Gastroesophageal sphincter (tissue), 4 donors: ENCODE measurements at regions not wholly inside any gene's neighbourhood (a gene's known extent, or its start where the extent isn't known, plus 50 kb on each side); places are given as distances from the start of the nearest gene placed in this dataset.

Experiments
- ATAC-seq: fragments of 150-250 bp; one replicate; pipeline ENCODE4 v1.9.1; 2016; ENCODE audit warnings: mild to moderate bottlenecking, moderate library complexity
- H3K27ac ChIP-seq, 4 donors: fragments of 200-600 bp; sonication (generic) in 3 of 4; 1 replicate in 3 of 4; 2 replicates in 1 of 4; pipeline ENCODE4 v1.5.1; 2016 to 2019
- H3K27me3 ChIP-seq: fragments of 200-600 bp; sonication (generic); one replicate; pipeline ENCODE4 v1.5.1; 2019
- H3K36me3 ChIP-seq, 2 donors: fragments of 200-600 bp; sonication (generic); one replicate each; pipeline ENCODE4 v1.5.1; 2019; ENCODE audit warnings: control low read depth in 1 of 2
- H3K4me1 ChIP-seq, 3 donors: fragments of 200-600 bp; sonication (generic); 1 replicate in 2 of 3; 2 replicates in 1 of 3; pipeline ENCODE4 v1.5.1; 2016 to 2019; ENCODE audit warnings: control low read depth in 2 of 3
- H3K4me3 ChIP-seq, 2 donors: fragments of 200-600 bp; sonication (generic); one replicate each; pipeline ENCODE4 v1.5.1; 2019; ENCODE audit warnings: mild to moderate bottlenecking in 1 of 2, moderate library complexity in 1 of 2
- H3K9me3 ChIP-seq, 3 donors: fragments of 200-600 bp; sonication (generic); one replicate each; pipeline ENCODE4 v1.5.1; 2017 to 2019; ENCODE audit warnings: control low read depth in 2 of 3
- EP300 ChIP-seq: sonication (generic); formaldehyde crosslinking; IDR thresholded peaks from one replicate; pipeline ENCODE4 v1.6.1; 2017; ENCODE audit warnings: antibody characterized with exemption, mild to moderate bottlenecking
- POLR2A ChIP-seq, 2 donors: fragments of 450-650 bp; IDR thresholded peaks; one replicate each; pipeline ENCODE4 v1.6.1; 2017; ENCODE audit warnings: antibody characterized with exemption in 2 of 2, mild to moderate bottlenecking in 2 of 2, moderate library complexity in 1 of 2
- POLR2AphosphoS5 ChIP-seq: sonication (generic); formaldehyde crosslinking; IDR thresholded peaks from one replicate; pipeline ENCODE4 v1.6.1; 2017; ENCODE audit warnings: antibody characterized with exemption
- WGBS, 2 donors: methylation state at CpG; one replicate each; pipeline ENCODE4 v1.1.5; 2018; ENCODE audit warnings: low coverage in 1 of 2; 5-methylcytosine and 5-hydroxymethylcytosine counted together
- TF ChIP-seq, protein P1 (sequence below), 4 experiments: fragments of 200-600 bp in 2 of 4; fragments of 450-650 bp in 2 of 4; sonication (generic) in 1 of 4; IDR thresholded peaks; one replicate each; pipeline ENCODE4 v1.5.1; 2017 to 2019; ENCODE audit warnings: antibody characterized with exemption in 4 of 4, mild to moderate bottlenecking in 2 of 4, moderate library complexity in 2 of 4

DNA sequence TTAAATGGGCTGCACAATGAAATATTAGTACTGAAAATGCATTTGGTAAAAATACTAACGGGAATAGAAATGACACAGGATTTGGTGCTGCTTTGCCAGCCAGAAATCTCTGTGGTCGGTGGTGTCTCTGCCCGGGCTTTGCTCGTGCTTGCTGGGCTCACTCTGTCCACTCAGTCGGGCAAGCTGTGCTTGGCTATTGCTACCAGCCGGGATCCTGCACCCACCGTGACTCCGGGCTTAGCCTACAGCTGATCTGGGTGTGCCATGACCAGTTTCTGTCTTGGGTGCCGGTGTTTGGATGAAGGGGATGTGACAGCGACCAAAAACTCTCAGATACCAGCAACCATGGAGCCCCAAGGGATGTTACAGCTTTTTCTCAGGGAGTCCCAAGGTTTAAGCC is 487.7 kb downstream of the TECRL start:
- Histone ChIP-seq H3K27ac (no peak overlapping the region), H3K4me3 (no peak overlapping the region), H3K27me3 (no peaks in the 10 kb centered on the region), H3K36me3 (no peaks in the 10 kb centered on the region), H3K9me3 (no peaks in the 10 kb centered on the region), H3K4me1 (no peaks in the 10 kb centered on the region)
- no peak for TF ChIP-seq POLR2A (IDR thresholded peaks at IDR 0.05)
- no peak for TF ChIP-seq EP300
- TF ChIP-seq, protein P1, sequence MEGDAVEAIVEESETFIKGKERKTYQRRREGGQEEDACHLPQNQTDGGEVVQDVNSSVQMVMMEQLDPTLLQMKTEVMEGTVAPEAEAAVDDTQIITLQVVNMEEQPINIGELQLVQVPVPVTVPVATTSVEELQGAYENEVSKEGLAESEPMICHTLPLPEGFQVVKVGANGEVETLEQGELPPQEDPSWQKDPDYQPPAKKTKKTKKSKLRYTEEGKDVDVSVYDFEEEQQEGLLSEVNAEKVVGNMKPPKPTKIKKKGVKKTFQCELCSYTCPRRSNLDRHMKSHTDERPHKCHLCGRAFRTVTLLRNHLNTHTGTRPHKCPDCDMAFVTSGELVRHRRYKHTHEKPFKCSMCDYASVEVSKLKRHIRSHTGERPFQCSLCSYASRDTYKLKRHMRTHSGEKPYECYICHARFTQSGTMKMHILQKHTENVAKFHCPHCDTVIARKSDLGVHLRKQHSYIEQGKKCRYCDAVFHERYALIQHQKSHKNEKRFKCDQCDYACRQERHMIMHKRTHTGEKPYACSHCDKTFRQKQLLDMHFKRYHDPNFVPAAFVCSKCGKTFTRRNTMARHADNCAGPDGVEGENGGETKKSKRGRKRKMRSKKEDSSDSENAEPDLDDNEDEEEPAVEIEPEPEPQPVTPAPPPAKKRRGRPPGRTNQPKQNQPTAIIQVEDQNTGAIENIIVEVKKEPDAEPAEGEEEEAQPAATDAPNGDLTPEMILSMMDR (IDR thresholded peaks at IDR 0.05) = no peak
- TF ChIP-seq POLR2AphosphoS5 = no peak
- 89 to 93% methylated on average over 5 to 6 of the region's 10 CpGs for WGBS, 2 donors
- no peak for ATAC-seq

- TF ChIP-seq POLR2A (IDR thresholded peaks at IDR 0.05) (no peak), POLR2AphosphoS5 (no peak), EP300 (no peak)
- TF ChIP-seq, protein P1 (IDR thresholded peaks at IDR 0.05) = no peak
These were observed 489.4 kb downstream of the TECRL start for GRCh38 chr4:63919636-63920365.

DNA sequence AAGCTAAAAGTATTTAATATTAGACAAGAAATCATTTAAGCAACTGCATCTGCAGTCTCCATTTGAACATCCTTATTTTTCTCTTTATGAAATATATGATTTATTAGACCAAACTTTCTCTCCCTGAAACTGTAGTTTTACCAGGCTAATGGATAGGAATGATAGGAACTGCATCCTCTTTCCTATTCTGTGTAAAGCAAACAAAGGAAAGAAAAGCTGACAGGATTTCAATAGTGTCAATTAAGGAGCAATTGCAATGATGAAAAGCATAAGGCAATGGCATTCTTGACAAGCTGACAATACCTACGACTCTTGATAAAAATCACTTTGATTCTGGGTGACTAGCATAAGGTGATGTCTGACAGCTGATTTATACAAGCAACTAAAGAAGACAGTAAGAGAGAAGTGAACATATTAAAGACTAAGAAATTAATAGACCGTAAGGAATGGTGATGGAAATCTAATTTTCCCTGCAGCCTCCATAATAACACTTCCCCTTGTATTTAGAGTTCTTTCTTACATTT is 502.5 kb downstream of the TECRL start:
- H3K4me1 ChIP-seq = no peaks in the 10 kb centered on the region
- H3K4me3 ChIP-seq = no peak overlapping the region
- H3K36me3 ChIP-seq = no peaks in the 10 kb centered on the region
- no peak for ATAC-seq
- no peak overlapping the region for H3K27ac ChIP-seq
- 44 to 48% methylated on average over 2 of the region's 2 CpGs for WGBS, 2 donors
- no peaks in the 10 kb centered on the region for H3K9me3 ChIP-seq
- TF ChIP-seq, protein P1 (IDR thresholded peaks at IDR 0.05) = no peak
- TF ChIP-seq POLR2A (IDR thresholded peaks at IDR 0.05) (no peak), EP300 (no peak), POLR2AphosphoS5 (no peak)
- no peaks in the 10 kb centered on the region for H3K27me3 ChIP-seq

More at GRCh38 chr4:63919636-63920365, 489.4 kb downstream of the TECRL start:
- H3K4me3 ChIP-seq = no peak overlapping the region
- no peaks in the 10 kb centered on the region for H3K4me1 ChIP-seq
- 85 to 100% methylated on average over 2 of the region's 2 CpGs for WGBS, 2 donors
- H3K36me3 ChIP-seq = no peaks in the 10 kb centered on the region
- ATAC-seq = no peak
- H3K9me3 ChIP-seq = no peaks in the 10 kb centered on the region
- no peaks in the 10 kb centered on the region for H3K27me3 ChIP-seq
- no peak overlapping the region for H3K27ac ChIP-seq

GRCh38 chr4:63904201-63904600 is 505.0 kb downstream of the TECRL start:
- H3K36me3 ChIP-seq = no peaks in the 10 kb centered on the region
- H3K27me3 ChIP-seq = no peaks in the 10 kb centered on the region
- no peak for ATAC-seq
- H3K9me3 ChIP-seq = no peaks in the 10 kb centered on the region
- WGBS, 2 donors = 69 to 70% methylated on average over 3 of the region's 3 CpGs
- no peak overlapping the region for H3K27ac ChIP-seq
- H3K4me1 ChIP-seq = no peaks in the 10 kb centered on the region
- no peak for TF ChIP-seq POLR2AphosphoS5
- no peak overlapping the region for H3K4me3 ChIP-seq

DNA sequence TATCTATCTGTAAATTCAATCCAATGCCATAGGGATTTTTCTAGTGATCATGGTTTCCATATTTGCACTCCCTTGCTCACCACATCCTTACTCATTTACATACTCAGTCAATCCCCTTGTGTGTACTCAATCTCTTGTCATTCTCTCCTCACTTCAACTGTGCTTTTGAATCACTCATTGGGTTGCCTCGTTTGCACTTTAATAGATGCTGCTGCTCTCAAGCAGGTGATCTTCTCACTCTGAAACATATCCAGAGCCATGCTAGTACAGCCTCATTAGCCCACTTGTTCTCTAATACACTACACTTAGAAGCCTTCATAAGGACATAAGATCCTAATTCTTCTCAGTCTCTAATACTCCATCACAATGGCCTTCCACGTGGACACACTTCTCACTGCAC is 507.9 kb downstream of the TECRL start:
- 28 to 43% methylated on average over 2 of the region's 2 CpGs for WGBS, 2 donors
- Histone ChIP-seq H3K9me3 (no peaks in the 10 kb centered on the region), H3K27ac (no peak overlapping the region), H3K36me3 (no peaks in the 10 kb centered on the region), H3K4me1 (no peaks in the 10 kb centered on the region), H3K27me3 (no peaks in the 10 kb centered on the region), H3K4me3 (no peak overlapping the region)
- no peak for ATAC-seq
- TF ChIP-seq, protein P1 (IDR thresholded peaks at IDR 0.05) = no peak
- TF ChIP-seq POLR2A (IDR thresholded peaks at IDR 0.05) (no peak), EP300 (no peak), POLR2AphosphoS5 (no peak)
